ENCODE measurements at regions not wholly inside any gene's neighbourhood (a gene's known extent, or its start where the extent isn't known, plus 50 kb on each side); places are given as distances from the start of the nearest gene placed in this dataset.

GRCh38 chr4:123338715-123339114, 57.9 kb upstream of the SPRY1 start:
- peak overlapping the region in 1 of 8 donors; percentile 9 for H3K4me3 ChIP-seq
- H3K27me3 ChIP-seq (replicated peaks in 1 of 7) = no peaks in the 10 kb centered on the region
- H3K4me1 ChIP-seq = no peaks in the 10 kb centered on the region
- intact Hi-C loops (cut with DNase I; ENCODE audit: low total_unique reads) = no loop called here
- no peak for TF ChIP-seq CTCF (IDR thresholded peaks at IDR 0.05 in 8 of 11, conservative IDR thresholded peaks at IDR 0.05 in 3 of 11)
- no peak for TF ChIP-seq POLR2AphosphoS5 (IDR thresholded peaks at IDR 0.05)
- no peak for TF ChIP-seq POLR2A (IDR thresholded peaks at IDR 0.05)
- H3K9me3 ChIP-seq = peaks cover 0 to 9% (median 0%) of the 10 kb centered on the region in 8 donors
- H3K27ac ChIP-seq = no peak overlapping the region
- no peaks in the 10 kb centered on the region for H3K36me3 ChIP-seq
- no peak for DNase-seq
- 49 to 58% (median 56%) methylated on average over 7 of the region's 7 CpGs for WGBS, 5 donors

- Histone ChIP-seq H3K4me3 (no peak overlapping the region), H3K27me3 (replicated peaks in 1 of 7) (no peaks in the 10 kb centered on the region), H3K9me3 (peaks cover 0 to 4% (median 0%) of the 10 kb centered on the region in 8 donors), H3K27ac (peak overlapping the region in 1 of 8 donors; percentile 17), H3K36me3 (no peaks in the 10 kb centered on the region), H3K4me1 (no peaks in the 10 kb centered on the region)
- intact Hi-C loops (cut with DNase I; ENCODE audit: low total_unique reads) = no loop called here
- WGBS, 5 donors = 87 to 95% (median 91%) methylated on average over 5 of the region's 5 CpGs
- no peak for TF ChIP-seq POLR2A (IDR thresholded peaks at IDR 0.05)
- TF ChIP-seq POLR2AphosphoS5 (IDR thresholded peaks at IDR 0.05) = no peak
- no peak for TF ChIP-seq CTCF (IDR thresholded peaks at IDR 0.05 in 8 of 11, conservative IDR thresholded peaks at IDR 0.05 in 3 of 11)
- DNase-seq = no peak
Observed at GRCh38 chr4:123339507-123340380, 56.9 kb upstream of the SPRY1 start.

- no peak overlapping the region for H3K4me3 ChIP-seq
- 70 to 85% (median 80%) methylated on average over 7 of the region's 7 CpGs for WGBS, 5 donors
- DNase-seq = no peak
- TF ChIP-seq POLR2AphosphoS5 (IDR thresholded peaks at IDR 0.05) (no peak), CTCF (IDR thresholded peaks at IDR 0.05 in 8 of 11, conservative IDR thresholded peaks at IDR 0.05 in 3 of 11) (no peak), POLR2A (IDR thresholded peaks at IDR 0.05) (no peak)
- intact Hi-C loops (cut with DNase I; ENCODE audit: low total_unique reads) = no loop called here
- peak overlapping the region in 1 of 8 donors; percentile 17 for H3K27ac ChIP-seq
- H3K4me1 ChIP-seq = no peaks in the 10 kb centered on the region
- H3K9me3 ChIP-seq = no peaks in the 10 kb centered on the region
- no peaks in the 10 kb centered on the region for H3K36me3 ChIP-seq
- H3K27me3 ChIP-seq (replicated peaks in 1 of 7) = no peaks in the 10 kb centered on the region
Observed at GRCh38 chr4:123340381-123340701, 56.3 kb upstream of the SPRY1 start.

- Histone ChIP-seq H3K9me3 (no peaks in the 10 kb centered on the region), H3K27ac (no peak overlapping the region), H3K4me1 (no peaks in the 10 kb centered on the region), H3K27me3 (replicated peaks in 1 of 7) (no peaks in the 10 kb centered on the region), H3K4me3 (no peak overlapping the region), H3K36me3 (no peaks in the 10 kb centered on the region)
- no peak for DNase-seq
- intact Hi-C loops (cut with DNase I; ENCODE audit: low total_unique reads) = no loop called here
- 89 to 98% (median 96%) methylated on average over 2 of the region's 2 CpGs for WGBS, 5 donors
- TF ChIP-seq CTCF (IDR thresholded peaks at IDR 0.05 in 8 of 11, conservative IDR thresholded peaks at IDR 0.05 in 3 of 11) (no peak), POLR2A (IDR thresholded peaks at IDR 0.05) (no peak), POLR2AphosphoS5 (IDR thresholded peaks at IDR 0.05) (no peak)
Observed at GRCh38 chr4:123342498-123342897, 54.1 kb upstream of the SPRY1 start.

Data from spleen (tissue), 11 donors.